Adrenal gland (tissue), 9 donors: ENCODE measurements at regions not wholly inside any gene's neighbourhood (a gene's known extent, or its start where the extent isn't known, plus 50 kb on each side); places are given as distances from the start of the nearest gene placed in this dataset.

Experiments
- DNase-seq, 7 donors: peaks; one replicate each; pipeline ENCODE4 v3.0.0-alpha.2; 2019 to 2020
- H3K27ac ChIP-seq, 5 donors: fragments of 200-600 bp; sonication (generic) in 4 of 5; 1 replicate in 3 of 5; 2 replicates in 2 of 5; pipeline versions ENCODE4 v1.5.1 to v1.8.0; 2016 to 2020; ENCODE audit warnings: mild to moderate bottlenecking in 1 of 5
- H3K27me3 ChIP-seq: fragments of 200-600 bp; 2 replicates; pipeline ENCODE4 v1.8.0; 2021
- H3K36me3 ChIP-seq, 2 donors: fragments of 200-600 bp; replicated peaks in 1 of 2; 1 replicate in 1 of 2; 2 replicates in 1 of 2; pipeline versions ENCODE4 v1.5.1 to v1.8.0; 2018 to 2022
- H3K4me1 ChIP-seq, 2 donors: fragments of 200-600 bp; replicated peaks in 1 of 2; 1 replicate in 1 of 2; 2 replicates in 1 of 2; pipeline versions ENCODE4 v1.5.1 to v1.8.0; 2018 to 2021
- H3K4me3 ChIP-seq, 4 donors: fragments of 200-600 bp; sonication (generic) in 3 of 4; one replicate each; pipeline ENCODE4 v1.5.1; 2016 to 2018
- H3K9me3 ChIP-seq, 3 donors: fragments of 200-600 bp; sonication (generic) in 1 of 3; replicated peaks in 1 of 3; 1 replicate in 2 of 3; 2 replicates in 1 of 3; pipeline versions ENCODE4 v1.5.1 to v1.8.0; 2016 to 2021
- CTCF ChIP-seq, 6 experiments: fragments of 450-650 bp in 4 of 6; fragments of 200-600 bp in 2 of 6; sonication (generic) in 1 of 6; IDR thresholded peaks; 1 replicate in 5 of 6; 2 replicates in 1 of 6; pipeline versions ENCODE4 v1.5.1 to v1.8.0; 2016 to 2021; ENCODE audit warnings: antibody characterized with exemption in 6 of 6, mild to moderate bottlenecking in 2 of 6, moderate library complexity in 1 of 6
- POLR2A ChIP-seq, 2 donors: fragments of 450-650 bp; IDR thresholded peaks; one replicate each; pipeline ENCODE4 v1.6.1; 2017; ENCODE audit warnings: antibody characterized with exemption in 2 of 2, mild to moderate bottlenecking in 2 of 2, moderate library complexity in 1 of 2
- WGBS, 4 donors: extraction: QIAGEN DNeasy Blood & Tissue Kit in 2 of 4; methylation state at CpG; one replicate each; pipeline versions ENCODE4 v1.1.5 to v1.1.7; 2013 to 2017; 5-methylcytosine and 5-hydroxymethylcytosine counted together
- intact Hi-C, 2 donors: fragments of 100-400 bp; cut with DNase I; formaldehyde crosslinking; loops; one replicate each; pipeline versions ENCODE4 v1.14.1 to v1.15.0; 2022 to 2023
- donor health status: healthy with polysubstance abuse.
- donor health status: Bipolar disorder and iron deficiency.
- donor health status: DM: yes; HTN: yes; CAD: no.
- donor health status: DM: no; HTN: no; CAD: no.
- donor health status: DM: no; HTN: no; CAD: no.

GRCh38 chr6:167578371-167578901, 248.3 kb upstream of the AFDN start:
- DNase-seq = no peak

GRCh38 chr6:167579806-167580618, 246.7 kb upstream of the AFDN start:
- Histone ChIP-seq H3K36me3 (no peaks in the 10 kb centered on the region), H3K4me3 (no peak overlapping the region), H3K9me3 (peaks cover 0 to 11% (median 0%) of the 10 kb centered on the region in 3 donors), H3K27ac (no peak overlapping the region), H3K4me1 (no peaks in the 10 kb centered on the region), H3K27me3 (no peaks in the 10 kb centered on the region)
- intact Hi-C loops = no loop called here
- TF ChIP-seq POLR2A (IDR thresholded peaks at IDR 0.05) (no peak), CTCF (IDR thresholded peaks at IDR 0.05) (no peak)
- WGBS, 4 donors = 63 to 69% (median 67%) methylated on average over 9 of the region's 9 CpGs
- no peak for DNase-seq

More at GRCh38 chr6:167578371-167578901, 248.3 kb upstream of the AFDN start:
- no peaks in the 10 kb centered on the region for H3K4me1 ChIP-seq
- H3K4me3 ChIP-seq = no peak overlapping the region
- intact Hi-C loops = no loop called here
- TF ChIP-seq CTCF (IDR thresholded peaks at IDR 0.05) (no peak), POLR2A (IDR thresholded peaks at IDR 0.05) (no peak)
- no peak overlapping the region for H3K27ac ChIP-seq
- H3K36me3 ChIP-seq = no peaks in the 10 kb centered on the region
- peaks cover 0 to 8% (median 0%) of the 10 kb centered on the region in 3 donors for H3K9me3 ChIP-seq
- H3K27me3 ChIP-seq = no peaks in the 10 kb centered on the region
- WGBS, 4 donors = 85 to 94% (median 88%) methylated on average over 12 to 16 of the region's 16 CpGs

- Histone ChIP-seq H3K4me1 (no peaks in the 10 kb centered on the region), H3K9me3 (peaks cover 0 to 11% (median 0%) of the 10 kb centered on the region in 3 donors), H3K4me3 (no peak overlapping the region), H3K27me3 (no peaks in the 10 kb centered on the region), H3K27ac (no peak overlapping the region), H3K36me3 (no peaks in the 10 kb centered on the region)
- no peak for DNase-seq
- 51 to 79% (median 67%) methylated on average over 4 of the region's 4 CpGs for WGBS, 4 donors
- intact Hi-C loops = no loop called here
- TF ChIP-seq CTCF (IDR thresholded peaks at IDR 0.05) = no peak
- TF ChIP-seq POLR2A (IDR thresholded peaks at IDR 0.05) = no peak
Observed at GRCh38 chr6:167580619-167580911, 246.1 kb upstream of the AFDN start.

GRCh38 chr6:167581637-167582036, 245.1 kb upstream of the AFDN start:
- no peak for DNase-seq
- peaks cover 0 to 11% (median 0%) of the 10 kb centered on the region in 3 donors for H3K9me3 ChIP-seq
- H3K27me3 ChIP-seq = no peaks in the 10 kb centered on the region
- H3K36me3 ChIP-seq = no peaks in the 10 kb centered on the region
- intact Hi-C loops = no loop called here
- H3K4me3 ChIP-seq = no peak overlapping the region
- no peak overlapping the region for H3K27ac ChIP-seq
- WGBS, 4 donors = 77 to 93% (median 86%) methylated on average over 4 to 6 of the region's 6 CpGs
- no peaks in the 10 kb centered on the region for H3K4me1 ChIP-seq
- TF ChIP-seq CTCF (IDR thresholded peaks at IDR 0.05) (no peak), POLR2A (IDR thresholded peaks at IDR 0.05) (no peak)
